HCT116 (cell line): ENCODE measurements at regions not wholly inside any gene's neighbourhood (a gene's known extent, or its start where the extent isn't known, plus 50 kb on each side); places are given as distances from the start of the nearest gene placed in this dataset.

ENCODE experiments used
- ATAC-seq: fragments of 200-7000 bp; cut with Tn5 transposase; 2 replicates; pipeline ENCODE4 v1.9.1; 2020; ENCODE audit warnings: mild to moderate bottlenecking, moderate library complexity
- BruUV-seq: library from RNA; stranded (reverse); fragments of 400-500 nt; replicated peaks from 2 replicates; lab custom pipeline; 2021; lab: Mats Ljungman, UMichigan
- CTCF ChIA-PET: fragments of 300-600 bp; sonication (Branson Sonifier 250); formaldehyde crosslinking; loops from one replicate; lab custom pipeline; 2021; ENCODE audit warnings: antibody characterized with exemption; lab: Charles Lee
- POLR2A ChIA-PET: fragments of 300-600, 350-600 bp; sonication (Branson Sonifier 250); formaldehyde crosslinking; loops from one replicate; lab custom pipeline; 2021; ENCODE audit warnings: antibody characterized with exemption; lab: Charles Lee
- RAD21 ChIA-PET, 2 experiments: fragments of 300-600 bp; sonication (Branson Sonifier 250); formaldehyde crosslinking; loops; one replicate each; lab custom pipeline; 2023; ENCODE audit warnings: low total read pairs in 2 of 2; ENCODE audit not compliant: uncharacterized antibody in 2 of 2, unreplicated experiment in 2 of 2, low non-redundant PET in 1 of 2; lab: Charles Lee
- DNase-seq: peaks from one replicate; pipeline ENCODE4 v3.0.0-alpha.2; 2010; ENCODE audit warnings: low read depth, low spot score
- H2AFZ ChIP-seq: fragments of 200-600 bp; shearing (Covaris generic), sonication (generic); 2 replicates; pipeline ENCODE4 v1.6.1; 2017; ENCODE audit warnings: low read depth, mixed run types, mixed read lengths, antibody characterized with exemption, low read length; ENCODE audit not compliant: poor library complexity, severe bottlenecking
- H3K27ac ChIP-seq: 2 replicates; pipeline ENCODE4 v1.5.1; 2012; ENCODE audit warnings: low read depth, low read length
- H3K27me3 ChIP-seq: fragments of 200-600 bp; sonication (generic); 2 replicates; pipeline ENCODE4 v1.6.1; 2016; ENCODE audit warnings: mixed run types, low read length, mixed read lengths; ENCODE audit not compliant: insufficient read depth
- H3K36me3 ChIP-seq, 2 experiments: fragments of 200-500 bp in 1 of 2; fragments of 200-600 bp in 1 of 2; sonication (Bioruptor generic) in 1 of 2; sonication (generic) in 1 of 2; 2 replicates each; pipeline versions ENCODE4 v1.5.1 to v1.6.1; 2014 to 2016; ENCODE audit warnings: low read length in 2 of 2, inconsistent platforms in 1 of 2, mixed read lengths in 1 of 2, mixed run types in 1 of 2; ENCODE audit not compliant: insufficient read depth in 2 of 2, control insufficient read depth in 1 of 2
- H3K4me1 ChIP-seq, 2 experiments: fragments of 200-600 bp in 1 of 2; sonication (generic) in 1 of 2; 2 replicates each; pipeline versions ENCODE4 v1.5.1 to v1.6.1; 2012 to 2017; ENCODE audit warnings: low read length in 2 of 2, inconsistent platforms in 1 of 2, mild to moderate bottlenecking in 1 of 2, mixed read lengths in 1 of 2, mixed run types in 1 of 2, moderate library complexity in 1 of 2; ENCODE audit not compliant: insufficient read depth in 2 of 2, control insufficient read depth in 1 of 2
- H3K4me2 ChIP-seq: fragments of 200-600 bp; sonication (generic); 2 replicates; pipeline ENCODE4 v1.6.1; 2017; ENCODE audit warnings: mixed run types, low read length, mixed read lengths
- H3K4me3 ChIP-seq, 2 experiments: fragments of 200-600 bp in 1 of 2; sonication (generic) in 1 of 2; replicated peaks in 1 of 2; 2 replicates each; pipeline ENCODE4 v1.5.1; 2011 to 2016; ENCODE audit warnings: low read length in 2 of 2, control low read depth in 1 of 2, low read depth in 1 of 2, mild to moderate bottlenecking in 1 of 2, mixed read lengths in 1 of 2, mixed run types in 1 of 2
- H3K79me2 ChIP-seq: fragments of 200-600 bp; sonication (generic); 2 replicates; pipeline ENCODE4 v1.6.1; 2017; ENCODE audit warnings: mild to moderate bottlenecking, mixed run types, low read length, moderate library complexity, mixed read lengths; ENCODE audit not compliant: insufficient read depth
- H3K9ac ChIP-seq: fragments of 200-600 bp; sonication (generic); 2 replicates; pipeline ENCODE4 v1.6.1; 2016; ENCODE audit warnings: low read length, mixed read lengths
- H3K9me2 ChIP-seq: fragments of 200-600 bp; sonication (generic), shearing (Covaris generic); 2 replicates; pipeline ENCODE4 v1.6.1; 2017; ENCODE audit warnings: mixed run types, mild to moderate bottlenecking, moderate library complexity; ENCODE audit not compliant: insufficient read depth
- H3K9me3 ChIP-seq, 2 experiments: fragments of 200-500 bp in 1 of 2; fragments of 200-600 bp in 1 of 2; sonication (Bioruptor generic) in 1 of 2; sonication (generic) in 1 of 2; 2 replicates each; pipeline ENCODE4 v1.6.1; 2014 to 2017; ENCODE audit warnings: low read length in 2 of 2, mixed read lengths in 2 of 2, inconsistent platforms in 1 of 2, low read depth in 1 of 2, mild to moderate bottlenecking in 1 of 2, mixed run types in 1 of 2, moderate library complexity in 1 of 2; ENCODE audit not compliant: control insufficient read depth in 1 of 2, insufficient read depth in 1 of 2
- H4K20me1 ChIP-seq: fragments of 200-600 bp; sonication (generic), shearing (Covaris generic); 2 replicates; pipeline ENCODE4 v1.6.1; 2017; ENCODE audit warnings: mixed run types, mild to moderate bottlenecking, moderate library complexity; ENCODE audit not compliant: insufficient read depth
- CBX3 ChIP-seq: IDR thresholded peaks from 2 replicates; pipeline ENCODE4 v1.6.1; 2012; ENCODE audit warnings: low read depth
- CEBPB ChIP-seq: IDR thresholded peaks from 2 replicates; pipeline ENCODE4 v1.6.1; 2012; ENCODE audit warnings: low read depth
- EGR1 ChIP-seq: IDR thresholded peaks from 2 replicates; pipeline ENCODE4 v1.6.1; 2012; ENCODE audit warnings: low read depth
- ELF1 ChIP-seq: IDR thresholded peaks from 2 replicates; pipeline ENCODE4 v1.6.1; 2012; ENCODE audit warnings: low read depth, borderline replicate concordance
- EZH2 ChIP-seq: fragments of 200-600 bp; sonication (generic); IDR thresholded peaks from 2 replicates; pipeline ENCODE4 v1.6.1; 2017; ENCODE audit warnings: antibody characterized with exemption, mixed run types
- EZH2phosphoT487 ChIP-seq: fragments of 200-600 bp; IDR thresholded peaks from 2 replicates; pipeline ENCODE4 v1.6.1; 2018; ENCODE audit warnings: antibody characterized with exemption, borderline replicate concordance
- FOSL1 ChIP-seq: IDR thresholded peaks from 2 replicates; pipeline ENCODE4 v1.6.1; 2012; ENCODE audit warnings: low read depth
- JUND ChIP-seq: IDR thresholded peaks from 2 replicates; pipeline ENCODE4 v1.6.1; 2012
- POLR2AphosphoS5 ChIP-seq: IDR thresholded peaks from 2 replicates; pipeline ENCODE4 v1.6.1; 2011; ENCODE audit warnings: mild to moderate bottlenecking, low read depth, low read length, moderate library complexity
- RAD21 ChIP-seq: IDR thresholded peaks from 2 replicates; pipeline ENCODE4 v1.6.1; 2012; ENCODE audit warnings: low read depth, mild to moderate bottlenecking
- SIN3A ChIP-seq: IDR thresholded peaks from 2 replicates; pipeline ENCODE4 v1.6.1; 2012; ENCODE audit warnings: low read depth
- SRF ChIP-seq: IDR thresholded peaks from 2 replicates; pipeline ENCODE4 v1.6.1; 2012; ENCODE audit warnings: low read depth
- TCF7L2 ChIP-seq: IDR thresholded peaks from 2 replicates; pipeline ENCODE4 v1.7.0; 2011; ENCODE audit warnings: borderline replicate concordance, inconsistent platforms; ENCODE audit not compliant: insufficient read depth, insufficient read length; ENCODE audit errors: extremely low read depth
- YY1 ChIP-seq: IDR thresholded peaks from 2 replicates; pipeline ENCODE4 v1.6.1; 2011; ENCODE audit warnings: low read length, low read depth, moderate library complexity, mild to moderate bottlenecking; ENCODE audit not compliant: insufficient replicate concordance; ENCODE audit errors: extremely low read depth
- ZFX ChIP-seq: fragments of 450-650 bp; IDR thresholded peaks from 2 replicates; pipeline ENCODE4 v1.6.1; 2017
- ZNF274 ChIP-seq: fragments of 200-500 bp; sonication (Bioruptor generic); IDR thresholded peaks from 2 replicates; pipeline ENCODE4 v1.6.1; 2014; ENCODE audit warnings: mild to moderate bottlenecking, low read depth, low read length, inconsistent platforms
- intact Hi-C: fragments of 100-400 bp; cut with micrococcal nuclease; formaldehyde crosslinking; loops from 2 replicates; pipeline ENCODE4 v1.10.0; 2022
- TF ChIP-seq, protein P1 (sequence below): IDR thresholded peaks from 2 replicates; pipeline ENCODE4 v1.6.1; 2011; ENCODE audit warnings: mild to moderate bottlenecking, low read length, moderate library complexity; ENCODE audit not compliant: insufficient replicate concordance; ENCODE audit errors: extremely low read depth
- TF ChIP-seq, protein P2 (sequence below): IDR thresholded peaks from 2 replicates; pipeline ENCODE4 v1.6.1; 2012; ENCODE audit warnings: low read depth
- TF ChIP-seq, protein P3 (sequence below): IDR thresholded peaks from 2 replicates; pipeline ENCODE4 v1.6.1; 2012
- TF ChIP-seq, protein P4 (sequence below), 3 experiments: fragments of 200-600 bp in 1 of 3; sonication (generic) in 1 of 3; IDR thresholded peaks in 2 of 3; conservative IDR thresholded peaks in 1 of 3; 2 replicates each; pipeline ENCODE4 v1.5.1; 2012 to 2017; ENCODE audit warnings: low read depth in 2 of 3, low read length in 2 of 3, antibody characterized with exemption in 1 of 3, borderline replicate concordance in 1 of 3, control low read depth in 1 of 3, mild to moderate bottlenecking in 1 of 3, mixed read lengths in 1 of 3, mixed run types in 1 of 3, moderate library complexity in 1 of 3; ENCODE audit not compliant: insufficient read depth in 1 of 3

DNA sequence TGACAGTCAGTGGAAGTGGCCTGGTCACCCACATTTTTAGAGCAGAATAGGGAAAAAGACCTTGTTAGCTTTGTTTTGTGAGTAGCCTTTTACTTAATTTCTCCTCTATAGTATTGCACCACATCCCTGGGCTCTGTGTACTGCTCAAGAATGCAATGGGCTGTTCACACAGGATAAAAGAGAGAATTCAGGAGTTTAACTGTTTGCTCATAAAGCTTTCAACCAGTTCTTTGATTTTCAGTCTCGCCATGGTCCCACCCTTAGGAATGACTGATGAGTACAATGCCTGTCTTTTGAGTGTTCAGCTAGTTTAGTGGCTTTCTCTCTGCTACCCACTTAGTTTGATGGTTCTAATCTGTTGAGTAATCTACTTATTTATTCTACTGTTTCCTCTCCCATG is 129.7 kb downstream of the PLG start:
- ChIA-PET POLR2A (no interaction called here), RAD21 (no interaction called here), CTCF (no interaction called here)
- no TSS peak for BruUV-seq
- intact Hi-C loops, result no loop called here
- Histone ChIP-seq H3K27ac (no peak overlapping the region), H3K9ac (no peak overlapping the region), H3K79me2 (no peaks in the 10 kb centered on the region), H3K9me3 (no peaks in the 10 kb centered on the region), H3K4me2 (no peak overlapping the region), H4K20me1 (no peaks in the 10 kb centered on the region), H2AFZ (no peak overlapping the region), H3K9me2 (peaks cover 4% of the 10 kb centered on the region; the same call in 1 of the 2 replicates), H3K4me3 (no peak overlapping the region), H3K36me3 (no peaks in the 10 kb centered on the region), H3K4me1 (no peaks in the 10 kb centered on the region), H3K27me3 (no peaks in the 10 kb centered on the region)
- DNase-seq (no peak), ATAC-seq (no peak)
- TF ChIP-seq, protein P1, sequence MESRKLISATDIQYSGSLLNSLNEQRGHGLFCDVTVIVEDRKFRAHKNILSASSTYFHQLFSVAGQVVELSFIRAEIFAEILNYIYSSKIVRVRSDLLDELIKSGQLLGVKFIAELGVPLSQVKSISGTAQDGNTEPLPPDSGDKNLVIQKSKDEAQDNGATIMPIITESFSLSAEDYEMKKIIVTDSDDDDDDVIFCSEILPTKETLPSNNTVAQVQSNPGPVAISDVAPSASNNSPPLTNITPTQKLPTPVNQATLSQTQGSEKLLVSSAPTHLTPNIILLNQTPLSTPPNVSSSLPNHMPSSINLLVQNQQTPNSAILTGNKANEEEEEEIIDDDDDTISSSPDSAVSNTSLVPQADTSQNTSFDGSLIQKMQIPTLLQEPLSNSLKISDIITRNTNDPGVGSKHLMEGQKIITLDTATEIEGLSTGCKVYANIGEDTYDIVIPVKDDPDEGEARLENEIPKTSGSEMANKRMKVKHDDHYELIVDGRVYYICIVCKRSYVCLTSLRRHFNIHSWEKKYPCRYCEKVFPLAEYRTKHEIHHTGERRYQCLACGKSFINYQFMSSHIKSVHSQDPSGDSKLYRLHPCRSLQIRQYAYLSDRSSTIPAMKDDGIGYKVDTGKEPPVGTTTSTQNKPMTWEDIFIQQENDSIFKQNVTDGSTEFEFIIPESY, result no peak
- TF ChIP-seq ZFX (no peak), EZH2 (no peak), SIN3A (no peak), JUND (no peak), RAD21 (no peak), POLR2AphosphoS5 (no peak), FOSL1 (no peak), YY1 (no peak), CBX3 (no peak), ELF1 (no peak), TCF7L2 (no peak), SRF (no peak), CEBPB (no peak), EGR1 (no peak), ZNF274 (no peak), EZH2phosphoT487 (no peak)
- TF ChIP-seq, protein P2, sequence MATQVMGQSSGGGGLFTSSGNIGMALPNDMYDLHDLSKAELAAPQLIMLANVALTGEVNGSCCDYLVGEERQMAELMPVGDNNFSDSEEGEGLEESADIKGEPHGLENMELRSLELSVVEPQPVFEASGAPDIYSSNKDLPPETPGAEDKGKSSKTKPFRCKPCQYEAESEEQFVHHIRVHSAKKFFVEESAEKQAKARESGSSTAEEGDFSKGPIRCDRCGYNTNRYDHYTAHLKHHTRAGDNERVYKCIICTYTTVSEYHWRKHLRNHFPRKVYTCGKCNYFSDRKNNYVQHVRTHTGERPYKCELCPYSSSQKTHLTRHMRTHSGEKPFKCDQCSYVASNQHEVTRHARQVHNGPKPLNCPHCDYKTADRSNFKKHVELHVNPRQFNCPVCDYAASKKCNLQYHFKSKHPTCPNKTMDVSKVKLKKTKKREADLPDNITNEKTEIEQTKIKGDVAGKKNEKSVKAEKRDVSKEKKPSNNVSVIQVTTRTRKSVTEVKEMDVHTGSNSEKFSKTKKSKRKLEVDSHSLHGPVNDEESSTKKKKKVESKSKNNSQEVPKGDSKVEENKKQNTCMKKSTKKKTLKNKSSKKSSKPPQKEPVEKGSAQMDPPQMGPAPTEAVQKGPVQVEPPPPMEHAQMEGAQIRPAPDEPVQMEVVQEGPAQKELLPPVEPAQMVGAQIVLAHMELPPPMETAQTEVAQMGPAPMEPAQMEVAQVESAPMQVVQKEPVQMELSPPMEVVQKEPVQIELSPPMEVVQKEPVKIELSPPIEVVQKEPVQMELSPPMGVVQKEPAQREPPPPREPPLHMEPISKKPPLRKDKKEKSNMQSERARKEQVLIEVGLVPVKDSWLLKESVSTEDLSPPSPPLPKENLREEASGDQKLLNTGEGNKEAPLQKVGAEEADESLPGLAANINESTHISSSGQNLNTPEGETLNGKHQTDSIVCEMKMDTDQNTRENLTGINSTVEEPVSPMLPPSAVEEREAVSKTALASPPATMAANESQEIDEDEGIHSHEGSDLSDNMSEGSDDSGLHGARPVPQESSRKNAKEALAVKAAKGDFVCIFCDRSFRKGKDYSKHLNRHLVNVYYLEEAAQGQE, result no peak
- TF ChIP-seq, protein P3, sequence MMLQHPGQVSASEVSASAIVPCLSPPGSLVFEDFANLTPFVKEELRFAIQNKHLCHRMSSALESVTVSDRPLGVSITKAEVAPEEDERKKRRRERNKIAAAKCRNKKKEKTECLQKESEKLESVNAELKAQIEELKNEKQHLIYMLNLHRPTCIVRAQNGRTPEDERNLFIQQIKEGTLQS, result no peak
- TF ChIP-seq, protein P4, sequence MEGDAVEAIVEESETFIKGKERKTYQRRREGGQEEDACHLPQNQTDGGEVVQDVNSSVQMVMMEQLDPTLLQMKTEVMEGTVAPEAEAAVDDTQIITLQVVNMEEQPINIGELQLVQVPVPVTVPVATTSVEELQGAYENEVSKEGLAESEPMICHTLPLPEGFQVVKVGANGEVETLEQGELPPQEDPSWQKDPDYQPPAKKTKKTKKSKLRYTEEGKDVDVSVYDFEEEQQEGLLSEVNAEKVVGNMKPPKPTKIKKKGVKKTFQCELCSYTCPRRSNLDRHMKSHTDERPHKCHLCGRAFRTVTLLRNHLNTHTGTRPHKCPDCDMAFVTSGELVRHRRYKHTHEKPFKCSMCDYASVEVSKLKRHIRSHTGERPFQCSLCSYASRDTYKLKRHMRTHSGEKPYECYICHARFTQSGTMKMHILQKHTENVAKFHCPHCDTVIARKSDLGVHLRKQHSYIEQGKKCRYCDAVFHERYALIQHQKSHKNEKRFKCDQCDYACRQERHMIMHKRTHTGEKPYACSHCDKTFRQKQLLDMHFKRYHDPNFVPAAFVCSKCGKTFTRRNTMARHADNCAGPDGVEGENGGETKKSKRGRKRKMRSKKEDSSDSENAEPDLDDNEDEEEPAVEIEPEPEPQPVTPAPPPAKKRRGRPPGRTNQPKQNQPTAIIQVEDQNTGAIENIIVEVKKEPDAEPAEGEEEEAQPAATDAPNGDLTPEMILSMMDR (IDR thresholded peaks at IDR 0.05 in 2 of 3, conservative IDR thresholded peaks at IDR 0.05 in 1 of 3; ENCODE audit: borderline replicate concordance in 1 of 3, insufficient read depth in 1 of 3, low read depth in 2 of 3, low read length in 2 of 3), result no peak
